ENCODE measurements at regions not wholly inside any gene's neighbourhood (a gene's known extent, or its start where the extent isn't known, plus 50 kb on each side); places are given as distances from the start of the nearest gene placed in this dataset.
"Not testable (repeated sequence)": the region's sequence is repeated elsewhere in the genome, so short reads cannot be mapped to it uniquely, and the experiment has no call there.

- Histone ChIP-seq H3K27ac (no peak overlapping the region), H3K27me3 (no peaks in the 10 kb centered on the region), H3K4me1 (peaks cover 5% of the 10 kb centered on the region), H3K36me3 (replicated peaks in 1 of 2; ENCODE audit: insufficient read depth in 1 of 2, low read depth in 2 of 2) (no peaks in the 10 kb centered on the region), H3K4me3 (no peak overlapping the region), H3K9me3 (no peaks in the 10 kb centered on the region)
- DNase-seq (no peak), ATAC-seq (no peak)
- 47 to 50% methylated on average over 5 of the region's 5 CpGs for WGBS, 2 donors
- TF ChIP-seq POLR2A (IDR thresholded peaks at IDR 0.05): no peak
- TF ChIP-seq CTCF (IDR thresholded peaks at IDR 0.05): no peak
- intact Hi-C loops (cut with DNase I): loop anchor here (5.0 kb wide), 1 partner anchor 100 kb away; no protein-coding TSS in a partner anchor
Observed at GRCh38 chr9:33722359-33722675, 73.0 kb upstream of the PRSS3 start.

GRCh38 chr9:33728613-33729012 is 66.7 kb upstream of the PRSS3 start:
- Histone ChIP-seq H3K27ac (no peak overlapping the region), H3K4me1 (no peaks in the 10 kb centered on the region), H3K36me3 (replicated peaks in 1 of 2; ENCODE audit: insufficient read depth in 1 of 2, low read depth in 2 of 2) (no peaks in the 10 kb centered on the region), H3K9me3 (no peaks in the 10 kb centered on the region), H3K27me3 (no peaks in the 10 kb centered on the region), H3K4me3 (no peak overlapping the region)
- TF ChIP-seq CTCF (IDR thresholded peaks at IDR 0.05): no peak
- no peak for TF ChIP-seq POLR2A (IDR thresholded peaks at IDR 0.05)
- no peak for ATAC-seq
- 76 to 89% methylated on average over 1 of the region's 1 CpG for WGBS, 2 donors
- no peak for DNase-seq
- intact Hi-C loops (cut with DNase I): no loop called here

GRCh38 chr9:33731142-33731541 is 64.2 kb upstream of the PRSS3 start:
- DNase-seq: no peak
- intact Hi-C loops (cut with DNase I): no loop called here
- no peak overlapping the region for H3K27ac ChIP-seq
- TF ChIP-seq CTCF (IDR thresholded peaks at IDR 0.05) (no peak), POLR2A (IDR thresholded peaks at IDR 0.05) (no peak)
- WGBS, 2 donors: 70 to 87% methylated on average over 4 of the region's 4 CpGs
- ATAC-seq: no peak
- H3K27me3 ChIP-seq: no peaks in the 10 kb centered on the region
- H3K36me3 ChIP-seq (replicated peaks in 1 of 2; ENCODE audit: insufficient read depth in 1 of 2, low read depth in 2 of 2): no peaks in the 10 kb centered on the region
- no peak overlapping the region for H3K4me3 ChIP-seq
- no peaks in the 10 kb centered on the region for H3K4me1 ChIP-seq
- no peaks in the 10 kb centered on the region for H3K9me3 ChIP-seq

- DNase-seq (no peak), ATAC-seq (no peak)
- Histone ChIP-seq H3K9me3 (no peaks in the 10 kb centered on the region), H3K27ac (no peak overlapping the region), H3K27me3 (no peaks in the 10 kb centered on the region), H3K36me3 (replicated peaks in 1 of 2; ENCODE audit: insufficient read depth in 1 of 2, low read depth in 2 of 2) (no peaks in the 10 kb centered on the region), H3K4me1 (no peaks in the 10 kb centered on the region), H3K4me3 (no peak overlapping the region)
- intact Hi-C loops (cut with DNase I): no loop called here
- 83 to 87% methylated on average over 2 of the region's 2 CpGs for WGBS, 2 donors
- TF ChIP-seq POLR2A (IDR thresholded peaks at IDR 0.05) (no peak), CTCF (IDR thresholded peaks at IDR 0.05) (no peak)
Observed at GRCh38 chr9:33731625-33732024, 63.7 kb upstream of the PRSS3 start.

- intact Hi-C loops (cut with DNase I); ATAC-seq; H3K9me3 ChIP-seq; H3K36me3 ChIP-seq (replicated peaks in 1 of 2; ENCODE audit: insufficient read depth in 1 of 2, low read depth in 2 of 2); H3K27ac ChIP-seq; H3K4me3 ChIP-seq; DNase-seq; H3K27me3 ChIP-seq; H3K4me1 ChIP-seq: not testable (repeated sequence)
- 95 to 97% methylated on average over 4 to 5 of the region's 5 CpGs for WGBS, 2 donors
Observed at GRCh38 chr9:33734247-33734940, 61.0 kb upstream of the PRSS3 start.

GRCh38 chr9:33734941-33735835 is 60.2 kb upstream of the PRSS3 start:
- H3K4me3 ChIP-seq; H3K36me3 ChIP-seq (replicated peaks in 1 of 2; ENCODE audit: insufficient read depth in 1 of 2, low read depth in 2 of 2); DNase-seq; H3K27ac ChIP-seq; ATAC-seq; intact Hi-C loops (cut with DNase I); H3K27me3 ChIP-seq; H3K9me3 ChIP-seq; H3K4me1 ChIP-seq: not testable (repeated sequence)
- 76 to 82% methylated on average over 4 to 6 of the region's 6 CpGs for WGBS, 2 donors

Data from body of pancreas (tissue), 4 donors.